B cell (primary cell): ENCODE measurements at regions not wholly inside any gene's neighbourhood (a gene's known extent, or its start where the extent isn't known, plus 50 kb on each side); places are given as distances from the start of the nearest gene placed in this dataset.

Experiments
- EZH2 ChIP-seq: IDR thresholded peaks from 2 replicates; pipeline ENCODE4 v1.6.1; 2012; ENCODE audit warnings: borderline replicate concordance, low read depth, mild to moderate bottlenecking, moderate library complexity, low read length; ENCODE audit not compliant: insufficient read depth, poor library complexity, severe bottlenecking
- TF ChIP-seq, protein P1 (sequence below): fragments of 200-600 bp; IDR thresholded peaks from one replicate; pipeline ENCODE4 v1.8.0; 2022; ENCODE audit warnings: antibody characterized with exemption, mild to moderate bottlenecking

DNA sequence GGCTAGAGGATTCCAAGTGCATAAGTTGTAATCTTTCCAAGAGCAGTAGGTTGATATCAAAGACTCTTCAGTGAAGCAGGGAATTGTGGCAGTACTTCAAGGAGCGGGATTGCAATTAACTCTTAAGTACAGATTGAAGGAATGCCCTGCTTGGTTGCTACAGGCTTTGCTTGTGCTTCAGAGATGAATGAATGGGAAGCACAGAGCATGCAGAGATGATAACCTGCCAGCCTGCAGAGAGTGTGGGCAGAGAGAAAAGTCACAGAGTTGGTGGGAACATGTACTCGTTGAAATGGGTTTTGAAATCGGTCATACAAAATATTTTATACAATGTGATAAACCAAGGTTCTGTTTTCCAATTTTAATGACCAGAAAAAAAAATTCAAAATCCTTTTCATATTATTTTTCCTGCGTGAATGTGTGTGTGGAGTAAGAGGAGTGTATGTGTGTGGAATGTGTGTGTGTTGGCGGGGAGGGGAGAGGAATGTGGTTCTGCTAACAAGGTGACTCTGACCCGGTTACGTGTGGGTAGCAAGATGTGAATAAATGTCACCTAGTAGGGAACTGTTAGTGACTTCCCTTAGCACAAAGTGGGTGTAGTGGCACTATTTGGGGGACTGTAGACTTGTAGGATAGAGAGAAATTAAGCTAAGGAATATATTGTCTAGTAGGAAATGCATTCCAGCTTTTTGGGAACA is 697.8 kb downstream of the GATA3 start:
- TF ChIP-seq, protein P1, sequence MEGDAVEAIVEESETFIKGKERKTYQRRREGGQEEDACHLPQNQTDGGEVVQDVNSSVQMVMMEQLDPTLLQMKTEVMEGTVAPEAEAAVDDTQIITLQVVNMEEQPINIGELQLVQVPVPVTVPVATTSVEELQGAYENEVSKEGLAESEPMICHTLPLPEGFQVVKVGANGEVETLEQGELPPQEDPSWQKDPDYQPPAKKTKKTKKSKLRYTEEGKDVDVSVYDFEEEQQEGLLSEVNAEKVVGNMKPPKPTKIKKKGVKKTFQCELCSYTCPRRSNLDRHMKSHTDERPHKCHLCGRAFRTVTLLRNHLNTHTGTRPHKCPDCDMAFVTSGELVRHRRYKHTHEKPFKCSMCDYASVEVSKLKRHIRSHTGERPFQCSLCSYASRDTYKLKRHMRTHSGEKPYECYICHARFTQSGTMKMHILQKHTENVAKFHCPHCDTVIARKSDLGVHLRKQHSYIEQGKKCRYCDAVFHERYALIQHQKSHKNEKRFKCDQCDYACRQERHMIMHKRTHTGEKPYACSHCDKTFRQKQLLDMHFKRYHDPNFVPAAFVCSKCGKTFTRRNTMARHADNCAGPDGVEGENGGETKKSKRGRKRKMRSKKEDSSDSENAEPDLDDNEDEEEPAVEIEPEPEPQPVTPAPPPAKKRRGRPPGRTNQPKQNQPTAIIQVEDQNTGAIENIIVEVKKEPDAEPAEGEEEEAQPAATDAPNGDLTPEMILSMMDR = no peak
- no peak for TF ChIP-seq EZH2
